GM18507 (cell line): ENCODE measurements at regions not wholly inside any gene's neighbourhood (a gene's known extent, or its start where the extent isn't known, plus 50 kb on each side); places are given as distances from the start of the nearest gene placed in this dataset.
"Not testable (repeated sequence)": the region's sequence is repeated elsewhere in the genome, so short reads cannot be mapped to it uniquely, and the experiment has no call there.

ENCODE experiments used
- DNase-seq: peaks from one replicate; pipeline ENCODE4 v3.0.0; 2011; ENCODE audit warnings: low read depth; ENCODE audit not compliant: insufficient read length; ENCODE audit errors: extremely low spot score
- FAIRE-seq: peaks from 2 replicates; lab custom pipeline; 2011; peaks lifted over from hg19 to GRCh38; lab: Jason Lieb, UNC

DNA sequence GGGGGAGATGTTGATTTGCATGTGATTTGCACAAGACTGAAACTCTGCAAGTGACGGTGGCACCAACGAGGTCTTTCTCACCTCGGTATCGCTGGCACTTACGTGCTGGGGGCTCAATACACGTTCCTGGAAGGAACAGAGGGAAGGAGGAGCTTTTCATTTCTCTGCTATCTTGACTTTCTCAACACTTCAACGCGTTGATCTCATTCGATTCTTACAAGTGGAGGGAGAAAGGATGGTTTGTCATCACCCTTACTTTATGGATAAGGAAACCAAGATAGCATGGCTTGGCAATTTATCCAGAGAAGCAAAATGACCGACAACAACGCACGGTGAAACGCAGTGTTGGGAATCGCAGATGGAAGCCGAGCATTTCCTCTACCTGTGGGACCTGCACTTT is 87.3 kb upstream of the RFLNA start:
- FAIRE-seq (no peak), DNase-seq (no peak)

DNA sequence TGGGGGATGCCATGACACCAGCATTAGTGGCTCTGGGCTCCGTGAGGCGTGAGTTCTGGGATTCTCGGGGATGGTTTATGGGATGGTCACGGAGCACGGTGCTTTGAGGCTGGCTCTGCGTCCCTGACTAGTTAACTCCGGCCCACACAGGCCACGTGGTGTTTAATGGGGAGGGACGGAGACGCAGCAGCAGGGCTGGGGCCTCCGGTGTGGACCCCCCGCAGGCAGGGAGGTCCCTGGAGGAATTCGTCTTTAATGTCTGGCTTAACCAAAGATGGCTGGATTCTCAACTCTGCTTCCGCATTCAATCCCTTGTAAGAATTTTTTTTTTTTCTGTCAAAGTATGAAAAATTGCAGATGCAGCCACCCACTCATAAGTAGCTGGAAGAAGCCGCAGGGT is 86.4 kb upstream of the RFLNA start:
- no peak for FAIRE-seq

DNA sequence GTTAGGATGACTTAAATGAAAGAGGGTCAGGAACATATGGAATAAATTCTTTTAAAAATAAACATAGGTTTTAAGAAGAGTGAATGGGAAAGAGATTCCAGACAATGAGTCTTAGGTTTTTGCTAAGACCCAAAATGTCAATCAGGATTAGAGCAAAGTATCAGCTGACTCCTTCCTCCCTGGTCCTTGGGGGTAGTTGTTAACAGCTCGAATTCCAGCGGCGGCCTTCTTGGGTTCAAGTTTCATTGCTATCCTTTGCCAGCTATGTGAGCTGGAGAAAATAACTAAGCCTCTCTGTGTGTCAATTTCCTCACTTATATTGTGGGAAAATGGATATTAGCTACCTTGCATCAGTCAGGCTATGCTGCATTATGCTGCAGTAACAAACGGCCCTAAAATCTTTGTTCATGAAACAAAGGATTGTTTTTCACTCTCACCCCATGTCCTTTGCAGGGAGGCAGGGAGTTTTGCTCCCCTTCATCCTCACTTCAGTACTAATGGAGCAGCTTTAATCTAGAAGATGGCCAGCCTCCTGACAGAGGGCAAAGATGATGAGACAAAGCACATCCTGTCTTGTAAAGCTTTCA is 83.8 kb upstream of the RFLNA start:
- DNase-seq (no peak), FAIRE-seq (no peak)

More for the DNA sequence above, 86.4 kb upstream of the RFLNA start:
- DNase-seq, result no peak

DNA sequence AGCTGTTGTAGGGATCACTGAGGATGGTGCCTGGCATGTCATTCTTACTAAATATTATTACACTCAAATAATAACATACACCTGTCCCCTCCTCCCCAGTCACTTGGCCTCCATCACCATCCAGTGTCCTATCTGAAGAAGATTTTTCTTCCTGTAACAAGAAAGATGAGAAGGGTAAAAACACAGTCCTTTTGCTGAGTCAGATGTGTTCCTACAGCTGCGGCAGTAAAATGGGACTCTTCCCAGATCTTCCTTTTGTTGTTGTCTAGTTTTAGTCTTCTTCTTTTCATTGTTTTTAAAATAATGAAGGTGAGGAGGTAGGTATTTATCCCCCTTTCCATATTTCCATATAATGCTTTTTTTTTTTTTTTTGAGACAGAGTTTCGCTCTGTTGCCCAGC is 83.1 kb upstream of the RFLNA start:
- DNase-seq, result no peak
- FAIRE-seq, result no peak

DNA sequence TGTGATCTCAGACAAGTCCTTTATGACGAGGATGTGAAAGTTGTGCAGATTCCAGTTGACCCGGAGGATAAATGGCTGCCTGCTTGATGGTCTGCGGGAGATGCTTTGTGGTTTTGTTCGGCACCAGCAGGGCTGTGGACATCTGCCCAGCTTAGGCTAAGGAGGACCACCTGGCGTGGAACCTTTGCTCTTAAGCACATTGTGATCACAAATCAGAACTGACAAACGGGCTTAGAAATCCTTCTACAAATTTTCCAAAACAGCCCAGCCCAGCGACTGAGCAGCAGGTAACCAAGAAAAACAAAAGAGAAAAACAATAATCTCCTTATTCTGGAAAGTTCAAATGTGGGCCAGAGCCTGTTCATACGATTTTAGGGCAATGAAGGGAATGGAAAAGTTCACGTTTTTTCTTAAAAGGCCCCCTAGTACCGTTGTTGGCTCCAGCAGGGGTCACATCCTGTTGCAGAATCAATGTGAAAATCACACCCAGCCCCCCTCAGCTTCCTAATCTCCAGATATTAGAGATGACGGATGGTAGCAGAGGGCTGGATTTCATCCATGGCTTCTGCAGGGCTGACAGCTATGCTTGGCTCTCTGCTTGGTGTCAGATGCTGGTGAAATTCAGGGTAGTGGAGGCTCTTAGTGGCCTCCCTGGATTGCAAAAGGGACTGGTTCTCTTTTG is 81.1 kb upstream of the RFLNA start:
- FAIRE-seq, result no peak
- DNase-seq, result no peak

DNA sequence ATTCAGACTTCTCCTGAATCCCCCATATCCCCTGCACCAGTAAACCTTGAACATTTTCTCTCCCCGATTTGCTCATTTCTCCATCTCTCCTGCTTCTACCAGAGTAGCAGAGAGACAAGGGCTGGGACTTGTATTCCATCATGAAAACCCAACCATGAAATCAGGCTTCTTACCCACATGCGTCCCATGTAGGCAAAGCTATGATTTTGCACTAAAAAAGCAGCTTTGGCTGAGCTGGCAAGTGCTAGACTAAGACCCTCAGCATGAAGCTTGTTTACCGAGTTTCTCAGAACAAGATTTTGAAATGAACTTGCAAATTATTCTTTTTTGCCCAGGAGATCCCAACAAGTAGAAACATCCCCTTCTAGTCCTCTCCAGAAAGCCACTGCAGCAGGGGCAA is 80.3 kb upstream of the RFLNA start:
- FAIRE-seq (no peak), DNase-seq (no peak)

DNA sequence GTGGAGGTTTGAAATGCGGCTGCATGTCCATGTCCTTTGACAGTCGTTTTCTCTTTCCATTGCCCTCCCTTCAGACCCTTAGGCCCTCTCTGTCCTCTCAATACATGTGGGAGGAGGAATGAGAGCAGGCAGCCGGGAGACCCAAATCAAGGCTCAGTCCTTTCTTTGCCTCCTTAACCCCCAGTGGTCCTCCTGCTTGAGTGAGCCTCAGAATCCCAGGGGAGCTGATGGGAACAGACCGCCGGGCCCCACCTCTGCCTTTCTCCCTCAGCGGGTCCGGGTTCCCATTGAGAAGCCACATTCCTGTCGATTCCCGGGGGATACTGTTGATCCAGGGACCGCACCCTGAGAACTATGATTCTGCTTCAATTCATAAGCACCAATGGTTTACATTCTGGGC is 77.9 kb upstream of the RFLNA start:
- FAIRE-seq (no peak), DNase-seq (no peak)

DNA sequence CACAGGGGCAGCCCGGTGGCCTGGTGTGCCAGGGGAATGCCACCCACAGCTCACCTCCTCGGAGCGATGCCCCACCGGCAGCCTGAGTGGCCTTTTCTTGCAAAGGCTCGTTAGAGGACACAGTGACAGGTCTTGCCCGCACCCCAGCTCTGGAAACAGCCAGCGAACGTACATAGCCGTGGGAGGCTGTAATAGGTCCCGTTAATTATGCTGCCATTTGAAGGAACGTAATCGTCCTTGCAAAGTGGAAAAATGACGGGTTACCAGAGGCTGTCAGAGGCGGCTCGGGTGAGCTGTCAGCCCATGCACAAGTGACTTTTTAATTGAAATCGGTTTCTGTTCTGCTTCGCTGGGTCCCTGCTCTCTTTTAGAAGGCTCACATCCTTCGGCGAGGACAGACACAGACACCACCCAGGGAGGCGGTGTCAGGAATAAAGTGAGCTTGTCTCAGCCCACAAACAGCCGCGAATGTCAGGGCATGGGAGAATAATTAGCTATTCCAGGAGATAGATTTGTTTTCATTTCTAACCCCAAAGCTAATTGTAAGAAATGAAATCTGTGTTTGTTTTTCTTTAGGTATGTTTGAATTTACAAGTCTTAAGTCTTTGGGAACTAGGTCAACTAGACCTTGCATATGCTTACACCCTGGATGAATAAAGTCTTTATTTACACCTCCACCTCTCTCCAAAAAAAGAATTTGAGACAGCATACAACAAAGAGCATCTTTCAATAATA is 77.2 kb upstream of the RFLNA start:
- no peak for DNase-seq

DNA sequence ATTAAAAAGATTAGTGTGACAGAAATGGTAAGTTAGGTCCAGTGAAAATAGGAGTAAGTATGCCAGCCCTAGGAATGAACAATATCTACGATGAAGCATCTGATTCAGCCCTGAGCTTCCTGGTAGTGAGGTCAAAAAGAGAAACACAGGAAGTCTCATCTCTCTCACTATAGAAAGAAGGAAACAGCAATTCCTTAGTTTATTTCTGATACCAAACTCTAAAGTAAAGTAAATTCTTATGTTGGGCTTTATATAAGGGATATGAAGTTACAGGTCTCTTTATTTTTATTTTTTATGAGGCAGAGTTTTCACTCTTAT is 76.7 kb upstream of the RFLNA start:
- DNase-seq, result no peak
- no peak for FAIRE-seq

More for the DNA sequence above, 77.2 kb upstream of the RFLNA start:
- FAIRE-seq, result no peak

DNA sequence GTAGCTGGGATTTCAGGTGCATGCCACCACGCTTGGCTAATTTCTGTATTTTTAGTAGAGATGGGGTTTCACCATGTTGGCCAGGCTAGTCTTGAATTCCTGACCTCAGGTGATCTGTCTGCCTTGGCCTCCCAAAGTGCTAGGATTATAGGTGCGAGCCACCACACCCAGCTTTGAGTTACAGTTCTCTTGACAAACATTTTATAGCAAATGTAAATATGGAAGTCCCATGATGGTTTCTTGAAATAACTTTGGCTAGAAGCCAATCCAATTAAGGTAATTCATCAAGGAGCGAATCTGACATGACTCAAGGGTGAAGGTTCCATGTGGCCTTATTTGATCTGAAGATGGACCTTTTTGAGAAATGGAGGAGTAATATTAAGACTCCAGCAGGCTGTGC is 76.2 kb upstream of the RFLNA start:
- not testable (repeated sequence) for FAIRE-seq, DNase-seq

DNA sequence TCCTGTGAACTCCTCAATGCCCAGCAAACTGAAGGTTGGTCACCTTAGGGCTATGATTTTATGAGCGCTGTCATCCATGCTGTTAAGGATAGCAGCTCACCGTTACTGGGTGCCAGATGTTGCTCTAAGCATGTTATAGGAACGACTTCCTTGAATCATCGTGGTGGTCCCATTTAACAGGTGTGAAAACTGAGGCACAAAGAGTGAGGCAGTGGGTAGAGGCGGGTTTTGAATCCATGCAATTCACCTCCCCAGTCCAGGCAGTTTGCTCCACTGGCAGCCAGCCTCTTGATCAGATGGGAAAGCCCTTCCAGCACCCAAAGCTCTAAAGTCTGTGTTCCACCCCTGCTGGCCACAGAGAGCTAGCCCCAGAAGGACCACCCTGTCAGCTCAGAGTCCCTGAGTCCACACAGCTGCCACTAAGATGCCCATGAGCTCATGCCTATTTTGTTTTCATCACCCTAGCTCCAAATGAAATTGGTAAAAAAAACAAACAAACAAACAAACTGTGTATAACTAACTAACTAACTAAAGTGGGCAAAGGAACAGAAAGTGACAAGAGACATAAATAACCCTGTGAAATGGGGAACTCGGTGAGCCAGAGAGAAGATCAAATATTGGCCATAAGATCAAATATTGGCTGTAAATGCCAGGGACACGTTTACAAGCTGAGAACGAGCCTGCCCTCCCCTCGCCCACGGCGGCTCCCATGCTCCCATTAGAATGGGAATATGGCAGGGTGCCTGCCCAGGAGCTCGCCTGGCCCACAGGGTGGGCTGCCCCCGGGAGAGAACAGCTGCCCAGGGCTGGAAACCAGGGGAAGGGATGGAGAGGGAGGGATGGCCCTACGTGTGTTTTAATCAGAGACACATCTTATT is 72.3 kb upstream of the RFLNA start:
- no peak for FAIRE-seq

DNA sequence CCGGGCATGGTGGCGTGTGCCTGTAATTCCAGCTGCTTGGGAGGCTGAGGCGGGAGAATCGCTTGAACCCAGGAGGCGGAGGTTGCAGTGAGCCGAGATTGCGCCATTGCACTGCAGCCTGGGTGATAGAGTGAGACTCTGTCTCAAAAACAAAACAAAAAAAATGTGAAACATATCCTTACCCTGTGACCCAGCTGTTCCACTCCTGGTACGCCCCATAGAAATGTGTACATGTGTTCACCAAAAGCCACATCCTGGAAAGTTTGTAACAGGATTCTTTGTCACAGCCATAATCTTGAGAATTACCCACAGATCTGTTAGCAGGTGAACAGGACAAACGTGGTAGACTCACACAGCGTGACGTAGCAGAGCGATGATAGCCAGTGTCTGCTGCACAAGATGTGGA is 71.2 kb upstream of the RFLNA start:
- not testable (repeated sequence) for DNase-seq, FAIRE-seq

More for the DNA sequence above, 72.3 kb upstream of the RFLNA start:
- DNase-seq, result no peak

DNA sequence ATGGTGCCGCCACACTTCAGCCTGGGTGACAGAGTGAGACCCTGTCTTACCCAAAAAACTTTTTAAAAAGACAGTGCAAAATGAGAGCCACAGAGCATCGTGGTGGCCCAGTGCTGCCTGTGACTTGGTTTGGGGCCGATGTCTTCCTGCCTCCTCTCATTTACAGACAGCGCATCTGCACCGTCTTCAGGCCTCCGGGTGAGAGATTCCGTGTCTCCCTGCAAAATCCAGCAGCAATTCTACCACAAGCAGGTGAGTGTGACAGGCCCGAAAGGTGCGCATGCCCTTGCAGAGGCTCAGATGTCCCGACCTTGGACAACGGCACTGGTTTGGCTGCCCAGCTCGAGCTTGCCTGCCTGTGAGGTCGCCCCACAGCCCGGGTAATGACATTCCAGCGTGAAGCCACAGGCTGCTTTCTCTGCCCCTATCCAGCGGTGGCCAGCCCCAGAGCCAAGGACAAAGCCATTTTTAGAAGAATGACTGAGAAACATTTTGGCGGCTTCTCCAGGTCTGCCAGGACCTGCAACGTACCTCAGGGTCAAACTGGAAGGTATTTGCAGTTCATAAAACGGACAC is 70.3 kb upstream of the RFLNA start:
- DNase-seq (no peak), FAIRE-seq (no peak)

DNA sequence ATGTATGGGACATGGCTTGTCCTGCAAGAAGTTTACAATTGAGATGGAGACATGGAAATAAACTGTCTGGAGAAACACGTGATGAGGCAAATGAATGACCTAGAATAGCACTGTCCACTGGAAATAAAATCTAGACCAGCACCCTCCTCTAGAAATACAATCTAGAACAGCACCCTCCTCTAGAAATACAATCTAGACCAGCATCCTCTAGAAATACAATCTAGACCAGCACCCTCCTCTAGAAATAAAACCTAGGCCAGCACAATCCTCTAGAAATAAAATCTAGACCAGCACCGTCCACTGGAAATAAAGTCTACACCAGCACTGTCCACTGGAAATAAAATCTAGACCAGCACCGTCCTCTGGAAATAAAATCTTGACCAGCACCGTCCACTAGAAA is 69.2 kb upstream of the RFLNA start:
- FAIRE-seq (no peak), DNase-seq (no peak)

DNA sequence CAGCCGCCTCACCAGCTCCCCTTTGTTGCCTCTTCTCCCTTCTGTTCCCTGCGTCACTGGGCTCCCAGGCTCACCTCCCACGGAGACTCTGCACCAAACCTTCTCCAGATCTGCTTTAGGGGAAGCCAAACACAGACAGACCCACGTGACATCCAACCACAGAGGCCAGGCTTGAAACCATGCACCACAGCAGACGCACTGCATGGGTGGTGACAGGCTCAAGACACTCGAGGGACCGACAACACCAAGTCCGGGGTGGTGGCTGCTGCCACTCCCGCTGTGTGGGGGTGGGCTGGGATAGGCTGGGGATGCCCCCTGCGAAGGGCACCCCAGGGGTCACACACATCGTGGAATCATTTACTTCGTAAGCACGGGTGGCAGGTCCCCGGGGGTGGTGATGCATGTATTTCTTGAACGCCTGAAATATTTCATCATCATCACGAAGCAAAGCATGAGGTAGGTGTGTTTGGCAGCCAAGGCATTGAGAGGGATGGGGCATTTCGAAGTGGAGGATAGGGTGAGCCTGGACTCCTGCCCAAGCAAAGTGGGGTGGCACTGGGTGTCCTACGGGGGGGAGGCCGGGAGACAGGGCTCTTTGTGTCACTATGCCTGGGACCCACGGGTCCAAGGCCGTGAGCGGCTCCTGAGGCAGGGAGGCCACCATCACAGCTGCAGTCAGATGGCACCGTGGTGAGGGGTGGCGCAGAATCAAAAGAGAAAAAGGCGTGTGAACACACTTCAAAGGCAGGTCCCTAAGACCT is 66.8 kb upstream of the RFLNA start:
- DNase-seq, result no peak
- no peak for FAIRE-seq

DNA sequence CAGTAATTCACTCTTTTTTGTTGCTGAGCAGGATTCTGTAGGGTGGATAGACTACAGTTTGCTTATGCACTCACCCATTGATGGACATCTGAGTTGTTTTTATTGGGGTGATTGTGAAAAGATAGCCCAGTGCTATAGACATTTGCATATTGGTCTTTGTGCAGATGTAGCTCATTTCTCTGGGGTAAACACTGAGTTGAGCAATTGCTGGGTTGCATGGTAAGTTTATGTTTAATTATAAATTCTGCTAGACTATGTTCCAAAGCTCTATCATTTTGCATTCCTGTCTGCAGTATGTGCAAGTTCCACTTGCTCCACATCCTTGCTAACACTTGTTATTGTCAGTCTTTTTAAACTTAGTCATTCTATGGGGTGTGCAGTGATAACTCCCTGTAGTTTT is 65.4 kb upstream of the RFLNA start:
- DNase-seq (no peak), FAIRE-seq (no peak)

DNA sequence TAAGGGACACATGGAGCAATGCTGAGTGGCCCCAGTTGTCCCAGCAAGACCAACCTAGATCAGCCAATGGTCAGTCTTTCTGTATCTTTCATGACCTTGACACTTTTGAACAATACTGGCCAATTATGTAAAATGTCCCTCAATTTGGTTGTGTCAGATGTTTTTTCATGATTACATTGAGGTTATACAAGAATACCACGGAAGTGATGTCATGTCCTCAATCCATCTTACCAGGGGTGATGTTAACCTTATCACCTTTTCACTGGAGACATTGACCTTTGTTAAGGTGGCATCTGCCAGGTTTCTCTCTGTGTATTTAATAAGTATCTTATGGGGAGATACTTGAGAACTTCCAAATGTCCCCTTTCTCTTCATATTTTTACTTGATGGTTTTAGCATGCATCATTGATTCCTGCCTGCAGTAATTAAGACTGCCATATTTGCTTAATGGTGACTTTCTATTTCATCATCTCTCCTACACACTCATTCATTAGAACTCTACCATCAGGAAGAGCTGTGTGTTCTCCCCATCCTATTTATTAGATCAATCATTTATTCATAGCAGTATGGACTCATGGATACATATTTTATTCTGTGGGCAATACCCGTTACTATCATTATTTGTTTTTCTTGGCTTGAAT is 64.7 kb upstream of the RFLNA start:
- no peak for FAIRE-seq
- DNase-seq, result no peak

DNA sequence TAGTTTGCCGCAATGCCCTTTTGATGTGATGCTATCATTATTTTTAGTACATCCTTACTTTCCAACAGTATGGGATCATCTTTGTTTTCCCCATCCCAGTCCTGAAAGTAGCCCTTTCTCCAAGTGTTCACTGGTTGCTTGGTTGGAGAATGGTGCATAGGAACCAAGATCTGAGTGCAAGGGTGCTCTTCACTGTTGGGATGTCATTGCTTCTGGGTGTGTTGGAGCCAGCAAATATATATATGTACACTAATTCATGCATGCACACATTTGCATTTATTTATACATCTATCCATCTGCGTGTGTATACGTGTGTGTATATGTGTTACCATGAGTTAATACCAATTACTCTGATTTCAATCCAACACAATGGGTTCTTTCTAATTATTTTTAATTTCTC is 64.1 kb upstream of the RFLNA start:
- FAIRE-seq, result no peak
- no peak for DNase-seq
